ENCODE measurements at regions not wholly inside any gene's neighbourhood (a gene's known extent, or its start where the extent isn't known, plus 50 kb on each side); places are given as distances from the start of the nearest gene placed in this dataset.

GRCh38 chr7:91366091-91366490, 101.9 kb downstream of the FZD1 start:
- ChIA-PET POLR2A (no interaction called here), CTCF (interaction anchor here (0.8 kb wide), 1 partner anchor 77 kb away, joined by 3 read pairs; no protein-coding TSS in a partner anchor)
- TF ChIP-seq ZNF791 (tag by site-specific recombination; IDR thresholded peaks at IDR 0.05) (no peak), ZNF558 (tag by site-specific recombination; IDR thresholded peaks at IDR 0.05) (no peak), ZNF664 (tag by site-specific recombination; IDR thresholded peaks at IDR 0.05) (no peak), ZNF747 (tag by site-specific recombination; IDR thresholded peaks at IDR 0.05) (no peak), MZF1 (tag by site-specific recombination; IDR thresholded peaks at IDR 0.05; ENCODE audit: borderline replicate concordance) (no peak)
- no peaks in the 10 kb centered on the region for H3K9me3 ChIP-seq (ENCODE audit: control insufficient read depth, insufficient read depth, low read depth, low read length)
- H3K36me3 ChIP-seq (ENCODE audit: control insufficient read depth in 2 of 2, insufficient read depth in 1 of 2, low read length in 2 of 2) = no peaks in the 10 kb centered on the region
- H3K4me3 ChIP-seq (ENCODE audit: low read depth, low read length) = no peak overlapping the region
- no peaks in the 10 kb centered on the region for H3K4me1 ChIP-seq (ENCODE audit: control insufficient read depth, insufficient read depth, low read length)
- no peak overlapping the region for H3K27ac ChIP-seq (ENCODE audit: extremely low read depth, low read depth, low read length)

GRCh38 chr7:91367812-91368578, 103.8 kb downstream of the FZD1 start:
- H3K4me1 ChIP-seq (ENCODE audit: control insufficient read depth, insufficient read depth, low read length) = no peaks in the 10 kb centered on the region
- H3K36me3 ChIP-seq (ENCODE audit: control insufficient read depth in 2 of 2, insufficient read depth in 1 of 2, low read length in 2 of 2) = no peaks in the 10 kb centered on the region
- TF ChIP-seq ZNF768 (tag by site-specific recombination; IDR thresholded peaks at IDR 0.05) (no peak), ZNF23 (tag by site-specific recombination; IDR thresholded peaks at IDR 0.05; ENCODE audit: borderline replicate concordance) (no peak), ZNF645 (tag by site-specific recombination; IDR thresholded peaks at IDR 0.05) (no peak), HOXC10 (CRISPR knock-in tag; IDR thresholded peaks at IDR 0.05) (no peak), ZBTB21 (tag by site-specific recombination; IDR thresholded peaks at IDR 0.05) (no peak), HOXD13 (CRISPR knock-in tag; IDR thresholded peaks at IDR 0.05; ENCODE audit: borderline replicate concordance) (no peak), SP2 (tag by site-specific recombination; IDR thresholded peaks at IDR 0.05) (no peak), ZNF639 (tag by site-specific recombination; IDR thresholded peaks at IDR 0.05) (no peak), WT1 (tag by site-specific recombination; IDR thresholded peaks at IDR 0.05) (no peak), ZNF777 (tag by site-specific recombination; IDR thresholded peaks at IDR 0.05; ENCODE audit: borderline replicate concordance) (no peak), ZNF140 (tag by site-specific recombination; IDR thresholded peaks at IDR 0.05) (no peak)
- no peaks in the 10 kb centered on the region for H3K9me3 ChIP-seq (ENCODE audit: control insufficient read depth, insufficient read depth, low read depth, low read length)
- H3K27ac ChIP-seq (ENCODE audit: extremely low read depth, low read depth, low read length) = no peak overlapping the region
- ChIA-PET CTCF (no interaction called here), POLR2A (no interaction called here)
- no peak overlapping the region for H3K4me3 ChIP-seq (ENCODE audit: low read depth, low read length)

- H3K4me1 ChIP-seq (ENCODE audit: control insufficient read depth, insufficient read depth, low read length) = no peaks in the 10 kb centered on the region
- ChIA-PET CTCF (no interaction called here), POLR2A (no interaction called here)
- no peaks in the 10 kb centered on the region for H3K36me3 ChIP-seq (ENCODE audit: control insufficient read depth in 2 of 2, insufficient read depth in 1 of 2, low read length in 2 of 2)
- H3K27ac ChIP-seq (ENCODE audit: extremely low read depth, low read depth, low read length) = no peak overlapping the region
- no peak overlapping the region for H3K4me3 ChIP-seq (ENCODE audit: low read depth, low read length)
- no peaks in the 10 kb centered on the region for H3K9me3 ChIP-seq (ENCODE audit: control insufficient read depth, insufficient read depth, low read depth, low read length)
- TF ChIP-seq ZNF302 (tag by site-specific recombination; IDR thresholded peaks at IDR 0.05; ENCODE audit: low read depth) (no peak), ZNF704 (tag by site-specific recombination; IDR thresholded peaks at IDR 0.05) (no peak), HOXD13 (CRISPR knock-in tag; IDR thresholded peaks at IDR 0.05; ENCODE audit: borderline replicate concordance) (no peak), ZNF19 (tag by site-specific recombination; IDR thresholded peaks at IDR 0.05; ENCODE audit: low read depth) (no peak), ZNF549 (tag by site-specific recombination; IDR thresholded peaks at IDR 0.05) (no peak), ZBTB21 (tag by site-specific recombination; IDR thresholded peaks at IDR 0.05) (no peak), FEZF1 (tag by site-specific recombination; IDR thresholded peaks at IDR 0.05) (no peak), ZNF654 (tag by site-specific recombination; IDR thresholded peaks at IDR 0.05; ENCODE audit: low read depth) (no peak), ZNF26 (tag by site-specific recombination; IDR thresholded peaks at IDR 0.05) (no peak), ZNF341 (tag by site-specific recombination; IDR thresholded peaks at IDR 0.05; ENCODE audit: low read depth) (no peak), ZEB2 (tag by site-specific recombination; IDR thresholded peaks at IDR 0.05) (no peak), ZNF423 (tag by site-specific recombination; IDR thresholded peaks at IDR 0.05) (no peak), ZNF544 (tag by site-specific recombination; IDR thresholded peaks at IDR 0.05) (no peak), ZBTB17 (tag by site-specific recombination; IDR thresholded peaks at IDR 0.05) (no peak), ZNF146 (tag by site-specific recombination; IDR thresholded peaks at IDR 0.05) (no peak)
Measured at GRCh38 chr7:91372323-91372722, 108.1 kb downstream of the FZD1 start.
